ENCODE measurements at regions not wholly inside any gene's neighbourhood (a gene's known extent, or its start where the extent isn't known, plus 50 kb on each side); places are given as distances from the start of the nearest gene placed in this dataset.
A peak's percentile ranks its signal among the peaks of the same experiment; 100 is the strongest.
"Not testable (repeated sequence)": the region's sequence is repeated elsewhere in the genome, so short reads cannot be mapped to it uniquely, and the experiment has no call there.

DNA sequence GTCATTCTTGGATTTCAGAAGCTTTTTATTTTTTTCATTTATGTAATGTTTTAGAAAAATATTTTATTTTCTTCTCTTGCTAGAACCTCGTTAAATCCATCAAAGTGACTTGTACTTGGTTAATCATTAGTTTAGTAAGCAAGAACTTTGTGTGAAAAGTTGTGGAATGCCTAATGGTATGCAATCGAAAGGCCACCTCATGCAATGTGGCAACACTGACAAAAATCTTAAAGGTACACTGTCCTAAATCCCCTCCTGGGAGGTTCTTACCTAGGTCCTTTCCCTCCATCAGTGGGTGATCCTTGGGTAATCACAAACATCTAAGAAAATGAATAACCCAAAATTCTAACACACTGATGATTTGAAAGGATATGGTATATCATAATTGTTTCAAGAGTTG lies 304.2 kb downstream of the DNAH5 start:
- no peak for DNase-seq

DNA sequence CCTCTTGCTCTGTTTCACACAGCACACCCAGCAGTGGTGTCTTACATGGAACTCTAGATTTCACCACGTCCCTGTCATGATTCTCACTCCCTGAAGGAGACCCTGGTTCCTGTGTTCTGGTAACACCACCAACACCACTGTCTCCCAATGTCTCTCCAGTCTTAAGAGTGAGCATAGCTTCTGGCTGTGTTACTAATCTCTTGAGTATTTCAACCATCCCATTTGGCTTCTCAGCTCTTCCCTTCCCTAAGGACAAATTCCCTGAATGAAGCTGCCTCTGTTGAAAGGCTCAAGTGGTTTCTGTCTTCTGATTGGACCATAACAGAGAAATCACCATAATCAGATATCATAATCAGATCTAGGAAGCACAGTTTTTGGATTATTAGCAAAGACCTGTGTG lies 311.8 kb downstream of the DNAH5 start:
- DNase-seq: no peak

DNA sequence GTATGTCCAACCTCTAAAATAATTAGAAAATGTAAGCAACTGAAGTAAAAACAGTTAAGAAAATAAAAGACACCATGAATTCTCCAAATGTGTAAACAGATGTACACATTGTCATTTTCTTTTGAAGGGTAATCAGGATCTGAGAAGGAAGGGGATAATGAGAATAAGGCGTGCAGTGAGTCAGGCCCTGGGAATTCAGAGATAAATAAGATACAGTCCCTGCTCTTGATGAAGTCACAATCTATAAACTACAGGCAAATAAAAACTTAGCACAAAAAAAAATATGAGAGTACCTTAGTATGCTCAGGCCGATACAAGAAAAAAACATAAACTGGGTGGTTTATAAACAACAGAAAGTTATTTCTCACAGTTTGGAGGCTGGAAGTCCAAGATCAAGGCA lies 315.3 kb downstream of the DNAH5 start:
- no peak for DNase-seq

DNA sequence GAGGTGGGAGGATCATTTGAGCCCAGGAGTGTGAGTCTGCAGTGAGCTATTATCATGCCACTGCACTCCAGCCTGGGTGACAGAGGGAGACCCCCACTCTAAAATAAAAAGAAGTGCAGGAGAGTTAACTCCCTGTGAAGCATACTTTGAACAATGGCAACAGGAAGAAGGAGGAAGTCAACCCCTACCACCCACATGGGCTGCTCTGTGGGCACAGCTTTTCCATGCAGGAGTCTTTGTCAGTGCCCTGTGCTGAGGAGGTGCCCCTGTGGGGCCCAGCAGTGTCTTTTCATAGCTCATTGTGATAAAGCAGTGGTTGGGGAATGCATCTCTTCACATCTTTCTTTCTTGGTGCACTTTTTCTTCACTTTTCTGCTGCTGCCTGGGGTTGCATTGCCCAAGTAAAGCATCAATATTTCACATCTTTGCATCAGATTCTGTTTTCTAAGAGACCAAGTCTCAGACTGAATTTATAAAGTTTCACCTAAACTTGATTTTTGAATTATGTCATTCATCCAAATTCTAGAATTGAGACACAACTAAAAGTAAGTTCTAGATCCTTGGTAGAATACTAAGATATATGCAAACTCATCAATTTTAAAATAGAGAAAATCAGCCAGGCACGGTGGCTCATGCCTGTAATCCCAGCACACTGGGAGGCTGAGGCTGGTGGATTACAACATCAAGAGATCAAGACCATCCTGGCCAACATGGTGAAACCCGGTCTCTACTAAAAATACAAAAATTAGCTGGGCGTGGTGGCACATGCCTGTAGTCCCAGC lies 316.6 kb downstream of the DNAH5 start:
- DNase-seq: no peak

DNA sequence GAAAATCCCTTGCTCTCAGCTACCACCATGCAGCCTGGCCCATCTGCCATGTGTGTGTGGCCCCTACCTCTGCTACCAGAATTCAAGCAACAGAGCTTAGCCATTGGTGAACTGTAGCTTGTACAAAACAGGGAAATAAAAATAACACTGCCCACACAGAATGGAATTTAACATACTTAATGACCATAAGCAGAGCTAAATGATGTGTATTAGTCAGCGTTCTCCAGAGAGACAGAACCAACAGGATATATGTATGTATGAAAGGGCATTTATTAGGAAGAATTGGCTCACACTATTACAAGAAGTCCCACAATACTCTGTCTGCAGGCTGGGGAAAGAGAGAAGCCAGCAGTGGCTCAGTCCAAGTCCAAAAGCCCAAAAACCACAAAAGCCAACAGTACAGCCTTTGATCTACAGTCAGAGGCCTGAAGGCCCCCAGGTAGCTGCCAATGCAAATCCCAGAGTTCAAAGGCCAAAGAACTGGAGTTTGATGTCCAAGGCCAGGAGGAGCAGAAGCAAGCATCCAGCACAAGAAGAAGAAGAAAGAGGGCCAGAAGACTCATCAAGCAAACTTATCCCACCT lies 318.8 kb downstream of the DNAH5 start:
- no peak for DNase-seq

DNA sequence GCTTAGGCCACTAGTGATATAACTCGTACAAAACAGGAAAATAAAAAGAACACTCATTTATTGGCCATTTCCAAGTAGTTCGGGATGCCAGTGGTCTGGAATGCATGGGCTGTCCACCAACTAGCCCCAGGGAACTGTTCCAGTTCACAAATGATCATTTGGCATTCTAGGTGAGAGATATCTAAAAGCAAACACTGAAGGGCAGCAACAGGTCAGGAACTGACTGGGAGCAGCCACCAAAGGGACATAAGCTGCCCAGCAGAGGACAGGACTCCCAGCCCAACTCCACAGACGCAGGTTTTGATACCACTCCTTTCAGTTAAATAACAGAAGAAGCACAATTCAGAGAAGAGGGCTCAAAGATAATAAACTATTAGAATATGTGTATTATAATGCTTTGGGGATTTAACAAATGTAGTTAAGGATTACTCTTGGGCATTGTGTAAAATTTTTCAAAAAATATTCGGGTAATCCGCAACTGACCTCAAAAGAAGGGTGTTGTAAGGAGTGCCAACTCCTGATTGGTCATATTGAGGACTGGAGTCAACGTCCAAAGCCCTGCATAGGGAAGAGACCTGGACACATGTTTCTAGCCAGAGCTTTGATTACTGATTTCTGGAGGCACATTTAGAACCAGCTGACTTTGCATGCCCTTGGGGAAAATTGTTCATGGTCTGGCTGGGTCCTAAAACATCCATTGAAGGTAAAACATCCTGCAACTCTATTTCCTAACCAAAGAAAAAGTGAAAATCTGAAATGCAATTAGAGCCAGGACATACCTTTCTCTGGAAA lies 320.0 kb downstream of the DNAH5 start:
- no peak for DNase-seq

DNA sequence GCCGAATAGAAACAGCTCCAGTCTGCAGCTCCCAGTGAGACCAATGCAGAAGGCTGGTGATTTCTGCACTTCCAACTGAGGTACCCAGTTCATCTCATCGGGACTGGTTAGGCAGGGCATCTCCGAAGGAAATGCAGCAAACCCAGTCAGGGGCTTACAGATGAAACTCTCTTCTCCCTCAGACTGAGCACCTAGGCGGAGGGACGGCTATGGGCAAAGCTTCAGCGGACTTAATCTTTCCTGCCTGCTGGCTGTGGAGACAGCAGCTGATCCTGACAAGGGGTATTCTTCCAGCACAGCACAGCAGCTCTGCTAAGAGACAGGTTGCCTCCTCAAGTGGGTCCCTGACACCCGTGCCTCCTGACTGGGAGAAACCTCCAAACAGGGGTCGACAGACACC lies 330.9 kb downstream of the DNAH5 start:
- DNase-seq: peak; percentile 12

DNA sequence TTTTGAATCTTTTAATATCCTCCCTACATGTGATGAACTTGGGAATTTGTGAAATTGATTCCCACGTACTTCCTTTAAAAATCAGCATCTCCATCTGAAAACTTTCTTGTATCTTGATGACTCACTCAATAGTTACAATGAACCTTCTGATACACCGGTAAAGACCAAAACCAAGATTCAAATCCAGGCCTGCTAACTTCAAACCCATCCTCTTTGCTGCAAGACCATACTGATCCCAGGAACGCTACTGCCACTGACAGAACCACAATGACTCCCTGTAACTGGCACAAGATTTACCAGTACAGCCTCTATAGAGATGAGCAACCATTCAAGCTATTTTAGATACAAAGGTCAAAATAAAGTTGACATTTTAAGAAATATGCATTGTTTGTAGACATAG lies 332.9 kb downstream of the DNAH5 start:
- no peak for DNase-seq

DNA sequence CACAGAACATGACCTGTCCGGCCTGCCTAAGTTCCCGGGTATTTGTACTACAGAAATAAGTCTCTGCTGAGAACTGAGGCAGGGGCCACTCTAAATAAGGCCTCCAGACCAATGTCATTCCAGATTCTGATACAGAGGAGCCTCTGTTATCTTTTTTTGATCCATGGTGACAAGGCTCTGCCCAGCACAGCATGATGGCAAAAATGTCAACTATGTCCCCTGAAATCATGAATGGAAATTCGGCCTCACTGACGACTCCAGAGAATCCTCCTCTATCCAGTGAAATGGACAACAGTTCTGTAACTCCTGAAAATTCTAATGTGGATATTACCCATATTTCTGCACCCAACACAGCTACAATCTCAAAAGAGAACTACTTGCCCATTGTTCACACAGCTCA lies 335.0 kb downstream of the DNAH5 start:
- no peak for DNase-seq

DNA sequence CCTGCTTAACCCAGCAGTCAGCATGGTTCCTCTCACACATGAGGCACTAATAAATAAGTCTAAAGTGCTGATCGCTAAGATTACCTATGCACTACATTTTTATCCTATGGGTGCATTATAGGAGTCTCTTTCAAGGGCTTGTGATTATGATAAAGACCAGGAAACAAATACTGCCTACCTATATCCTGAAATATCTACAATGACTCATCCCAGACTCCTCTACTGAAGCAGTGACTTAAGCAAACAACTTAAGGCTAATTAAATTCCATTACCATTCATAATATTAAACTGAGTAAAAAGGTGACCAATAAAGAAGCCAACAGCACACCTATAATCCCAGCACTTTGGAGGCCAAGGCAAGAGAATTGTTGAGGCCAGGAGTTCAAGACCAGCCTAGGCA lies 338.4 kb downstream of the DNAH5 start:
- DNase-seq: no peak

DNA sequence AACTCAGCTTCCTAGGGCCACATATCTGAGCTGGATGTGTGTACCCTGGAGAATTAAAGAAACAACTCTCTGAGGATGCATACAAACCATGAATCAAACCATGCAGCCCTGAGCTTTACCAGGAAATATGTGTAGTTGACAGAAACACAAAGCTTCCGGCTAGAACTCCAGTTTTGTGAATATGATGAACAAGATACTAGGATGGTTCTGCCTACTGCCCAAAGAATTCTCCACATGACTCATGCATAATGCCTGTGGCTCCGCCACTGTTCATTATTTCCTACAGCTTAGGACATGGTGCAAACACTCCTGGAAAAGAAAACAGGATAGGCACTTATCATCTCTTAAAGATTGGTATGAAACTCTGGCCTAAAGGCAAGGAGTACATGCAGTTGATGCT lies 343.4 kb downstream of the DNAH5 start:
- no peak for DNase-seq

DNA sequence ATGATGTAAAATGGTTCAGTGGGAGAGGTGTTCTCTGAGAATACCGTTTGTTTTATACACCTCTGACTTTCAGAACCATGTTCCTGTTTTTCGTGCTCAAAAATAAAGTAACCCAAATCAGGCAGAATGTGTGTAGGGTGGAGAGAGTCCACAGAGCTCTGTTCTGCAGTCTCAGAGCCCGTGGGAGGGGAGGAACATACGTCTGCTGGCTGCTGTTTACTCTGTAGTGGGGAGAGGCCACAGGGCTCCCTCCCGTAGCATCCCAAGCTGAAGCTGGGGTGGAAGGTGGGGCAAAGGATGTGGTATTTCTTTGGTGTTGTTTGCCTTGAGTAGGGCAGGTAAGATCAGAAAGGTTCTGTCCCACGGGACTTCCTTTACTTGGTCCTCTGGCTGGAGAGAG lies 348.5 kb downstream of the DNAH5 start:
- no peak for DNase-seq

DNA sequence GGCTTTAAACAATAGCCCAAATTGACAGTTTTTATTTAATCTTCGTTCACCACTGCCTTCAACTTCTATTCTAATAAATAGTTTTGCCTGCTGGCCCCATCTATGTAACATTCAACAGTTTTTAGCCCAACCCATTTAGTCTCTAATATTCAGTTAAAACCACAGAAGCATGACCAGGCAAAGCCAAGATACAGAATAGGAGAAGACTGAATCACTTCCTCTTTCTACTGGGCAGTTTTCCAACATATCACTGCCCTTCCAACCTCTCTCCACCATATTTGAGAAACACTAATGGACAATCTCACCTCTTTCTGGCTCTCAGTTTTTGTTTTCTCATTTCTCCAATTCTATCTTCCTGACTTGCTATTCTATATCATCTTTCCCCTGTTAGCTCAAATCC lies 352.9 kb downstream of the DNAH5 start:
- DNase-seq: no peak

DNA sequence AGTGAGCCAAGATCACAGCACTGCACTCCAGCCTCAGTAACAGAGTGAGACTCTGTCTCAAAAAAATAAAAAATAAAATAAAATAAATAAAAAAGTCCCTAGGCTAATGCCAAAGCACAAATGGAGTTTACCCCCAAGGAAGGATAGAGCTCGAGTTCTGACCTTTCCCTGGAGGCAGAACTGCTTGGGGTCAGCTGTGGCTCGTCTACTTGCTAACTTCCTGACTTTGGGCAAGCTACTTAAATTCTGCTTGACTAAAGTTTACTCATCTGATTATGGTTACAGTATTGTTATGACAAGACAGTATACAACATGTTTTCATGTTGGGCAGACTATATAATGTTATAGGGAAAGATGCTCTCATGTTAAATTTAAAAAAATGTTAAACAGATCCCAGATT lies 359.2 kb downstream of the DNAH5 start:
- no peak for DNase-seq

DNA sequence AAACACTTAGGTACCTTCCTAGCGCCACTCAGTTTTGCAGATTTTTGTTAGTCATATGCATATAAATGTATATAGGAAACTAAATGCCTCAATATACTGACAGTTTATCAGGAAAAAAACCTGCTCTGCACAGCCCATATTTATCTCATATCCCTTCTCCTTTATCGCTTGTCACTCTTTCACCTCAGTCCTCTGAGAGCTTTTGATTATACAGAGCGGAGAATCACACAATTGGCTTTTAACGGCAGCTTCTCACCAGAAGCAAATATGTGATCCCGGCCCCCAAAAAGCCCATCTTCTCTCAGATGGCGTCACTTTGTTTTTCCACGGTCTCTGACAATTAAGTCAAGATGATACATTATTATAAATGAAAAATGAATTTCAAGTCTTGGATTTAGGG lies 362.6 kb downstream of the DNAH5 start:
- no peak for DNase-seq

DNA sequence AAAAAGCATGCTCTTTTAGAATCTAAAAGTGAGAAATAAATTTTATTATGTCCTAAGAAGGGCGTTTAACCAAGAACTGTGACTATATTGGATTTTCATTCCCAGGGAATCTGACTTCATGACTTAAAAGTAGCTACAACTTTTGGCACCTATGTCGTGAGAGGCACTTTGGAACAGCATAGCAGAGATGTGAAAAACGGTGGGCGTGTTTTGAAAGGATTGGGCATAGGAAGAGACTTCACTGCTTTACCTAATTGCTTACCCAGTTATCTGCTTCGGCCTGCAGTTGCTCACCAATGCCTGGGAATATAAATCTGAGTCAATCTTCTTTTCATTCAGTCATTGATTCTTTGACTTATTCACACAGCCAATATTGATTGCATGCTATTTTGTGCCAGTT lies 363.4 kb downstream of the DNAH5 start:
- no peak for DNase-seq

DNA sequence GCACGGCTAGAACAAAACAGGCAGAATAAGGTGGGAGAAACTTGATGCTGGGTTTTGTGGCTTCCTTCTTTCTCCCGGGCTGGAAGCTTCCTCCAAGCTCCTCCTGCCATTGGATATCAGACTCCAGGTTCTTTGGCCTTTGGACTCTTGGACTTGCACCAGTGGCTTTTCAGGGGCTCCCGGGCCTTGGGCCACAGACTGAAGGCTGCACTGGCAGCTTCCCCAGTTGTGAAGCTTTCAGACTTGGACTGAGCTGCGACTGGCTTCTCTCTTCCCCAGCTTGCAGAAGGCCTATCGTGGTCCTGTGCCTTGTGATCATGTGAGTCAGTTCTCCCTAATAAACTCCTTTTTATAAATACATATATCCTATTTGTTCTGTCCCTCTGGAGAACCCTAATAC lies 364.4 kb downstream of the DNAH5 start:
- DNase-seq: no peak

DNA sequence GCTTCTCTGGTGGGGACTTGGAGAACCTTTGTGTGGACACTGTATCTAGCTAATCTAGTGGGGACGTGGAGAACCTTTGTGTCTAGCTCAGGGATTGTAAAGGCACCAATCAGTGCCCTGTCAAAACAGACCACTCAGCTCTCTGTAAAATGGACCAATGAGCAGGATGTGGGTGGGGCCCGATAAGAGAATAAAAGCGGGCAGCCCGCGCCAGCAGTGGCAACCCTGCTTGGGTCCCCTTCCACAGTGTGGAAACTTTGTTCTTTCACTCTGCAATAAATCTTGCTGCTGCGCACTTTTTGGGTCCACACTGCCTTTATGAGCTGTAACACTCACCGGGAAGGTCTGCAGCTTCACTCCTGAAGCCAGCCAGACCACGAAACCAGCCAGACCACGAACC lies 365.4 kb downstream of the DNAH5 start:
- DNase-seq: not testable (repeated sequence)

DNA sequence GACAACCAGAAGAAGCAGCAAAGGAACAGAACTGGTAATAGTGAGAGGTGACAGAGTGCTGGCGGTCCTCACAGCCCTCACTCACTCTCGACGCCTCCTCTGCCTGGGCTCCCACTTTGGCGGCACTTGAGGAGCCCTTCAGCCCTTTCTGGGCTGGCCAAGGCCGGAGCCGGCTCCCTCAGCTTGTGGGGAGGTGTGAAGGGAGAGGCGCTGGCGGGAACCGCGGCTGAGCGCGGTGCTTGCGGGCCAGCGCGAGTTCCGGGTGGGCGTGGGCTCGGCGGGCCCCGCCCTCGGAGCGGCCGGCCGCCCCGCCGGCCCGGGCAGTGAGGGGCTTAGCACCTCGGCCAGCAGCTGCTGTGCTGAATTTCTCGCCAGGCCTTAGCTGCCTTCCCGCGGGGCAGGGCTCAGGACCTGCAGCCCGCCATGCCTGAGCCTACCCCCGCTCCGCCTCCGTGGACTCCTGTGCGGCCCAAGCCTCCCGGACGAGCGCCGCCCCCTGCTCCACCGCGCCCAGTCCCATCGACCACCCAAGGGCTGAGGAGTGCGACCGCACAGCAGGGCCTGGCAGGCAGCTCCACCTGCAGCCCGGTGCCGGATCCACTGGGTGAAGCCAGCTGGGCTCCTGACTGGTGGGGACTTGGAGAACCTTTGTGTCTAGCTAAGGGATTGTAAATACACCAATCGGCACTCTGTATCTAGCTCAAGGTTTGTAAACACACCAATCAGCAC lies 366.0 kb downstream of the DNAH5 start:
- DNase-seq: not testable (repeated sequence)

DNA sequence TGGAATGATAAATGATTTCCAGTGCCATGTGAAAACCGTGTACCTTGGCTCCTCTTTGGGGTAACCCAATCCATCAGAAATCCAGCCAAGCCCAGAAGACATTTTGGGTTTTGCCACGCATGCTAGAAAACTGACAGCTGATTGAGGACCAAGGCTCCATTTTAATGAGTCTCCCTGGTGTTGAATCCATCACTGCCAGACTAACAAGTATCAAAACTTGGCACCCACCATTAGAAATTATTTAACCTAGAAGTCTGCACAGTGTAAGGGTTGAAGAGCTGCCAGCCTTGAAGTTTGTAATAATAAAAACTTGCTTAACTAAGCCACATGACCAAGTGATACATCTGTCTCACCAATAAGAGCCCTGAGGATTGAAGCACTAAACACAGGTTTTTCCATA lies 369.9 kb downstream of the DNAH5 start:
- DNase-seq: no peak

DNA sequence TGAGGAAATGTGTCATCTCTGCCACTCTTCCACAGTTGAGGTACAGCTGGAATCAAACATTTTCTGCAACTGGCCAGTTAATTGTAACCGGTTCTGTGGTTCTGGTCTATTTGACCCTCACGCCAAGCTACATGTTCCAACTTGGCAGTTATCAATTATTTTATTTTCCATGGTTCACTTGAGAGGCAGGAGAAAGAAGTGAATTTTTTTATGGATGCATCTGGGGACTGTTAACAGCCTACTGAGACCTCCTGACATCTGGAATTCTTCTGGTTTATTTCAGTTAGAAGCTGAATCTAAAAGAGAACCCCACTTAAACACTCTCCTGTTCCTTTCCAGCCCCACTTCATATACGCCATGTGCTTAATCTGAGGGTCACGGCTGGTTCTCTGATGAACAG lies 372.3 kb downstream of the DNAH5 start:
- DNase-seq: no peak

DNA sequence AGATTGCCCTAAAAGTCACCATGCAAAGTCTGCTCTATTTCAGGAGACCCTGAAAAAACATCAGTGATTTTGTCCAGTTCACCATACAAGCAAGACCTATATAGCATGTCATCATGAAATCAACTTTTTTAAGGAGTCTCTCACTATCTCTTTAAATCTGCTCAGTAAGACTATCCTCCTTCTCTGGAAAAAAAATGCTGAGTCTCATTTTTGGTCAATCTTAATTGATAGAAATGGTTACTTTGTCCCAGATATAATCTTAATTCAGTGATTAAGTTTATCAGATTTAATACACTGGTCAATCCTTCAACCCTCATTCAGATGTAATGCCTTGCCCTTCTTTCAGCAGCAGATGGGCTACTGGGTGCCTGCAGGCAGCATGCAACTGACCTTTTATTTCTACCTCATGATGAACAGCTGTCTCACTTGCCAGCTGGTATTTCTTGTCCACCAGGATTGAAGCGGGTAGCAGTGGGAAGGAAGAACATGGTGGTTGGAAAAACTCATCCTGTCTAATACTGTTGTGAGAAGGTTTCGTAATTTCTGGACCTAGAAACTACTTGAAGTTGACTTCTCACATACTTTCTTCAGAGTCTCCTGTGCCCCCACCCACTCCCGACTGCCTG lies 375.3 kb downstream of the DNAH5 start:
- DNase-seq: no peak

DNA sequence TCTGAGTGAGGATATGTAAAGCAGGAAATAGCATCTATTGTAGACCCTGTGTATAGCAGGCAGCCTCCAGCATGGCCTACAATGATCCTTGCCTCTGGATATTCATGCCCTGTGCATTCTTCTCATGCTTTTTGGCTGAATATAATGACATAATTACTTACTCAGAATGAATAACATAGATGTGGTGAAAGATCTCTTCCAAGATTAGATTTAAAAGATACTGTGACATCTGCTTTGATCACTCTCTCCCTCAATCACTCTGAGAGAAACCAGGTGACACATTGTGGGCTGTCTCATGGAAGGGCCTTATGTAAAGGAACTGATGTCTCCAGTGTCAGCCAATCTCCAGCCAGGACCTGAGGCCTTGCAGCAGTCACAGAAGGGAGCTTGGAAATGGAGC lies 376.7 kb downstream of the DNAH5 start:
- DNase-seq: no peak

All from NCI-H82 (cell line).